Endodermal cell (in vitro differentiated cells): ENCODE measurements at regions not wholly inside any gene's neighbourhood (a gene's known extent, or its start where the extent isn't known, plus 50 kb on each side); places are given as distances from the start of the nearest gene placed in this dataset.
A peak's percentile ranks its signal among the peaks of the same experiment; 100 is the strongest.
"Not testable (repeated sequence)": the region's sequence is repeated elsewhere in the genome, so short reads cannot be mapped to it uniquely, and the experiment has no call there.

Source experiments
- DNase-seq: peaks from one replicate; pipeline ENCODE4 v3.0.0-alpha.2; 2017
- H3K27ac ChIP-seq: 2 replicates; pipeline ENCODE4 v1.5.1; 2013; ENCODE audit warnings: mild to moderate bottlenecking, low read depth, low read length, moderate library complexity
- H3K27me3 ChIP-seq: 2 replicates; pipeline ENCODE4 v1.6.1; 2013; ENCODE audit warnings: mild to moderate bottlenecking, low read length, moderate library complexity; ENCODE audit not compliant: insufficient read depth, control insufficient read depth, poor library complexity, severe bottlenecking
- H3K36me3 ChIP-seq: 2 replicates; pipeline ENCODE4 v1.7.0; 2013; ENCODE audit warnings: mild to moderate bottlenecking, low read length, moderate library complexity; ENCODE audit not compliant: control insufficient read depth, insufficient read depth
- H3K4me1 ChIP-seq: one replicate; pipeline ENCODE4 v1.7.0; 2013; ENCODE audit warnings: low read length; ENCODE audit not compliant: control insufficient read depth, insufficient read depth
- H3K4me3 ChIP-seq: 2 replicates; pipeline ENCODE4 v1.5.1; 2013; ENCODE audit warnings: mild to moderate bottlenecking, low read length, moderate library complexity
- H3K9ac ChIP-seq: 2 replicates; pipeline ENCODE4 v1.6.1; 2013; ENCODE audit warnings: mild to moderate bottlenecking, low read length, moderate library complexity; ENCODE audit not compliant: poor library complexity, severe bottlenecking; ENCODE audit errors: extremely low read depth
- H3K9me3 ChIP-seq: 2 replicates; pipeline ENCODE4 v1.6.1; 2013; ENCODE audit warnings: mild to moderate bottlenecking, low read length, moderate library complexity; ENCODE audit not compliant: control insufficient read depth
- H3K27ac Mint-ChIP-seq: 2 replicates; pipeline ENCODE4 v1.8.0; 2020; ENCODE audit warnings: mixed read lengths
- H3K27me3 Mint-ChIP-seq: 2 replicates; pipeline ENCODE4 v1.8.0; 2021; ENCODE audit warnings: mild to moderate bottlenecking, mixed read lengths; ENCODE audit not compliant: insufficient read depth
- H3K36me3 Mint-ChIP-seq: 2 replicates; pipeline ENCODE4 v1.8.0; 2020; ENCODE audit warnings: low read depth, mixed read lengths
- H3K4me1 Mint-ChIP-seq: 2 replicates; pipeline ENCODE4 v1.8.0; 2020; ENCODE audit warnings: mixed read lengths
- H3K4me3 Mint-ChIP-seq: 2 replicates; pipeline ENCODE4 v1.8.0; 2020; ENCODE audit warnings: mild to moderate bottlenecking, moderate library complexity, mixed read lengths
- H3K9me3 Mint-ChIP-seq: 2 replicates; pipeline ENCODE4 v1.8.0; 2020; ENCODE audit warnings: mild to moderate bottlenecking, mixed read lengths
- CTCF ChIP-seq: fragments of 200-600 bp; sonication (generic); conservative IDR thresholded peaks from 2 replicates; pipeline ENCODE4 v1.5.0; 2021; ENCODE audit warnings: antibody characterized with exemption, mild to moderate bottlenecking
- WGBS, 2 experiments: methylation state at CpG; one replicate each; pipeline versions ENCODE4 v1.1.5 to v1.1.7; 2013; ENCODE audit warnings: missing lambda C conversion rate in 2 of 2, mixed read lengths in 1 of 2; ENCODE audit not compliant: insufficient coverage in 1 of 2, insufficient read length in 1 of 2; 5-methylcytosine and 5-hydroxymethylcytosine counted together

GRCh38 chr4:114326358-114326757 lies 272.2 kb upstream of the UGT8 start:
- H3K4me1 Mint-ChIP-seq, result peaks cover 29% of the 10 kb centered on the region
- Histone ChIP-seq H3K9me3 (peaks cover 10% of the 10 kb centered on the region), H3K4me3 (peak overlapping the region; percentile 39), H3K27me3 (no peaks in the 10 kb centered on the region), H3K4me1 (peaks cover 13% of the 10 kb centered on the region), H3K9ac (no peak overlapping the region), H3K27ac (no peak overlapping the region), H3K36me3 (no peaks in the 10 kb centered on the region)
- H3K4me3 Mint-ChIP-seq, result no peak overlapping the region
- H3K9me3 Mint-ChIP-seq, result peaks cover 5% of the 10 kb centered on the region
- no peak for TF ChIP-seq CTCF
- no peak for DNase-seq
- H3K36me3 Mint-ChIP-seq, result no peaks in the 10 kb centered on the region
- no peaks in the 10 kb centered on the region for H3K27me3 Mint-ChIP-seq
- WGBS, 2 experiments, result 21% methylated on average over 1 of the region's 1 CpG; no CpG with 5 or more reads in 1 of the 2 experiments
- peak overlapping the region; percentile 76 for H3K27ac Mint-ChIP-seq

- Histone ChIP-seq H3K27ac (no peak overlapping the region), H3K4me3 (no peak overlapping the region), H3K4me1 (peaks cover 4% of the 10 kb centered on the region), H3K9ac (no peak overlapping the region), H3K27me3 (no peaks in the 10 kb centered on the region), H3K36me3 (no peaks in the 10 kb centered on the region), H3K9me3 (no peaks in the 10 kb centered on the region)
- DNase-seq, result no peak
- H3K36me3 Mint-ChIP-seq, result no peaks in the 10 kb centered on the region
- H3K4me3 Mint-ChIP-seq, result no peak overlapping the region
- peaks cover 4% of the 10 kb centered on the region for H3K4me1 Mint-ChIP-seq
- TF ChIP-seq CTCF, result no peak
- peaks cover 10% of the 10 kb centered on the region for H3K9me3 Mint-ChIP-seq
- no peak overlapping the region for H3K27ac Mint-ChIP-seq
- WGBS, 2 experiments, result 100% methylated on average over 1 of the region's 1 CpG; no CpG with 5 or more reads in 1 of the 2 experiments
- no peaks in the 10 kb centered on the region for H3K27me3 Mint-ChIP-seq
Observed at GRCh38 chr4:114332119-114332518, 266.5 kb upstream of the UGT8 start.

GRCh38 chr4:114334363-114334762 lies 264.2 kb upstream of the UGT8 start:
- H3K4me1 ChIP-seq, H3K4me3 ChIP-seq, H3K27ac ChIP-seq, H3K27me3 Mint-ChIP-seq, H3K4me1 Mint-ChIP-seq, H3K4me3 Mint-ChIP-seq, H3K9ac ChIP-seq, H3K36me3 ChIP-seq, H3K36me3 Mint-ChIP-seq, H3K27me3 ChIP-seq, H3K9me3 ChIP-seq, DNase-seq, H3K27ac Mint-ChIP-seq: not testable (repeated sequence)
- peaks cover 13% of the 10 kb centered on the region for H3K9me3 Mint-ChIP-seq

- Histone ChIP-seq H3K4me1 (no peaks in the 10 kb centered on the region), H3K9ac (no peak overlapping the region), H3K27ac (no peak overlapping the region), H3K36me3 (no peaks in the 10 kb centered on the region), H3K27me3 (no peaks in the 10 kb centered on the region), H3K4me3 (no peak overlapping the region), H3K9me3 (peaks cover 10% of the 10 kb centered on the region)
- Mint-ChIP-seq H3K36me3 (no peaks in the 10 kb centered on the region), H3K9me3 (peaks cover 10% of the 10 kb centered on the region), H3K27me3 (no peaks in the 10 kb centered on the region), H3K27ac (no peak overlapping the region), H3K4me1 (no peaks in the 10 kb centered on the region), H3K4me3 (no peak overlapping the region)
- no peak for DNase-seq
- TF ChIP-seq CTCF, result no peak
- 91% methylated on average over 2 of the region's 2 CpGs; no CpG with 5 or more reads in 1 of the 2 experiments for WGBS, 2 experiments
Observed at GRCh38 chr4:114334884-114335330, 263.7 kb upstream of the UGT8 start.
